ENCODE measurements at regions not wholly inside any gene's neighbourhood (a gene's known extent, or its start where the extent isn't known, plus 50 kb on each side); places are given as distances from the start of the nearest gene placed in this dataset.

DNA sequence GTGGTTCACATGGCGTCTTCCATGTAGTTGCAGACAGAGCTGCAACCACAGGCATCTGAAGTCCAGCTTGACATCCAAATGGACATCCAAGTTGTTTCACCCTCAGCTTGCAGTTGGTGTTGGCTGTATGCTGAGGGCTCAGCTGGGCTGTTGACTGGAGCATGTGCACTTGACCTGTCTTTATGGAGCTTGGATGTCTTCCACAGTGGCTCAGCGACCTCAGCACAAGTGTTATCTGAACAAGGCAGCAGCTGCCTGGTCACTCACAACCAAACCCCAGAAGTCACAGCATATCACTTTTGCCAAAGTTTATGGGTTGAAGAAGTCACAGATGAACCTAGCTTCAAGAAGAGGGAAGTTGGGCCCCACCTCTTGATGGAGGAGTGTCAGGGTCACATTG, 92.9 kb downstream of the TPRA1 start:
- TF ChIP-seq, protein P1, sequence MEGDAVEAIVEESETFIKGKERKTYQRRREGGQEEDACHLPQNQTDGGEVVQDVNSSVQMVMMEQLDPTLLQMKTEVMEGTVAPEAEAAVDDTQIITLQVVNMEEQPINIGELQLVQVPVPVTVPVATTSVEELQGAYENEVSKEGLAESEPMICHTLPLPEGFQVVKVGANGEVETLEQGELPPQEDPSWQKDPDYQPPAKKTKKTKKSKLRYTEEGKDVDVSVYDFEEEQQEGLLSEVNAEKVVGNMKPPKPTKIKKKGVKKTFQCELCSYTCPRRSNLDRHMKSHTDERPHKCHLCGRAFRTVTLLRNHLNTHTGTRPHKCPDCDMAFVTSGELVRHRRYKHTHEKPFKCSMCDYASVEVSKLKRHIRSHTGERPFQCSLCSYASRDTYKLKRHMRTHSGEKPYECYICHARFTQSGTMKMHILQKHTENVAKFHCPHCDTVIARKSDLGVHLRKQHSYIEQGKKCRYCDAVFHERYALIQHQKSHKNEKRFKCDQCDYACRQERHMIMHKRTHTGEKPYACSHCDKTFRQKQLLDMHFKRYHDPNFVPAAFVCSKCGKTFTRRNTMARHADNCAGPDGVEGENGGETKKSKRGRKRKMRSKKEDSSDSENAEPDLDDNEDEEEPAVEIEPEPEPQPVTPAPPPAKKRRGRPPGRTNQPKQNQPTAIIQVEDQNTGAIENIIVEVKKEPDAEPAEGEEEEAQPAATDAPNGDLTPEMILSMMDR (IDR thresholded peaks at IDR 0.05) = no peak
- TF ChIP-seq POLR2A (IDR thresholded peaks at IDR 0.05) (no peak), EP300 (IDR thresholded peaks at IDR 0.05) (no peak)

DNA sequence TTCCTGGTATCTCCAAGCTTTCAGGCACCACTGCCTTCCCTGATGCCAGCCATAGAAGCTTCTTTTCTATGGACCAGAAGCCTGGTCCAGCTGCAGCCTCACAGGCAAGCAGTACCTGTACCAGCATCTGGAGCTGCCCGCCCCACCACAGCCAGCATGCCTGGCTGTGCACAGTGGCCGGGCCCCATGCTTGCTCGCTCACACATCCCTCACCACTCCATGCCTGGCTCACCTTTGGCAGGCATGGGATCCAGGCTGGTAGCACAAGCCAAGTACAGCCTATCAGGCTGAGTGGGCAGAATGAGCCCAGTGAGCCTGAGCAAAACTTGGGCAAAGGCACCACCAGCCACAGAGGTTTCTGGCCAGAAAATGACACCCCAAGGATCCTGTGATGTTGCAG, 93.4 kb downstream of the TPRA1 start:
- 89 to 95% (median 93%) methylated on average over 3 of the region's 3 CpGs for WGBS, 3 donors
- no peaks in the 10 kb centered on the region for H3K9me3 ChIP-seq
- TF ChIP-seq, protein P1 (IDR thresholded peaks at IDR 0.05) = no peak
- TF ChIP-seq POLR2A (IDR thresholded peaks at IDR 0.05) = no peak
- TF ChIP-seq EP300 (IDR thresholded peaks at IDR 0.05) = no peak
- H3K4me1 ChIP-seq (ENCODE audit: insufficient read depth) = no peaks in the 10 kb centered on the region
- DNase-seq = no peak
- H3K36me3 ChIP-seq = no peaks in the 10 kb centered on the region
- no peak overlapping the region for H3K4me3 ChIP-seq
- intact Hi-C loops (cut with DNase I) = no loop called here
- no peaks in the 10 kb centered on the region for H3K27me3 ChIP-seq
- H3K27ac ChIP-seq = no peak overlapping the region

More for the DNA sequence above, 92.9 kb downstream of the TPRA1 start:
- Histone ChIP-seq H3K27me3 (no peaks in the 10 kb centered on the region), H3K9me3 (no peaks in the 10 kb centered on the region), H3K36me3 (no peaks in the 10 kb centered on the region), H3K4me3 (no peak overlapping the region), H3K4me1 (ENCODE audit: insufficient read depth) (no peaks in the 10 kb centered on the region), H3K27ac (no peak overlapping the region)
- intact Hi-C loops (cut with DNase I) = no loop called here
- 71 to 80% (median 76%) methylated on average over 2 of the region's 2 CpGs for WGBS, 3 donors
- no peak for DNase-seq

DNA sequence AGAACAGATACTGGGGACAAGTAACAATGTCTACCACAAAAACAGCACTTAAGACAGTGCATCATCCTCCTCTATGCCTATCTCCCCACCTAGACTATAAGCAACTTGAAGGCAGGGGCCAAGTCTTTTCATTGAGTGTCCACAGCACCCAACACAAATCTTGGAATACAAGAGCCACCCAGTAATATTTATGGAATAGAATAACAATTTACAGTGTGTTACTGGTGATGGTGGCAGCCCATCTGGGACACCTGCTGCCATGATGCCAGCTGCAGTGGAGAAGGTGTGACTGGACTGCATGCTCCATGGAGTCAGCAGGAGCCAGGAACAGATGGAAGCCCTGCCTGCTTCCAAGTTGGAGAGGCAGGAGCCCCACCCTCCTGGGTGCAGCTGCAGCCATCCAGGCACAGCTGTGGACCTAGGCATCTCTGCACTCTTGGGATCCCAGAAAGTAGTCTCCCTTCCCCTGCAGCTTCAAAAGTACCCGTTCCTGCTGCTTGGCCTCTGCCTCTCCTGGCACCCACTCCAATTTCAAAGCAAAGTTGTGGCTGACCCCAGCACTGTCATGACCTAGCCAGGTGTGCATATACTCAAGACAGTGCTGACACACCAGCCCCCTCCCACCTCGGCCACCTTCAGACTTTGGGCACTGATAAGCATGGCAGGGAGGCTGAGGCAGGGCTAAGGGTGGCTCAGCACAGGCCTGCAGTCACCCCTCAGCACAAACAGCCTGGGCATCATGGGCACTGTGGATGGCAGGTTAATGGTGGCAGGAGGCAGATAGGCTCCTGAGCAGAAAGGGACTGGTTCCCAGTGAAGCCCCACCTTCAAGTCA, 94.5 kb downstream of the TPRA1 start:
- intact Hi-C loops (cut with DNase I) = no loop called here
- Histone ChIP-seq H3K36me3 (no peaks in the 10 kb centered on the region), H3K4me3 (no peak overlapping the region), H3K9me3 (no peaks in the 10 kb centered on the region), H3K4me1 (ENCODE audit: insufficient read depth) (no peaks in the 10 kb centered on the region), H3K27me3 (no peaks in the 10 kb centered on the region), H3K27ac (no peak overlapping the region)
- TF ChIP-seq POLR2A (IDR thresholded peaks at IDR 0.05) (no peak), EP300 (IDR thresholded peaks at IDR 0.05) (no peak)
- TF ChIP-seq, protein P1 (IDR thresholded peaks at IDR 0.05) = no peak
- WGBS, 3 donors = 59 to 64% (median 62%) methylated on average over 2 of the region's 2 CpGs
- no peak for DNase-seq

DNA sequence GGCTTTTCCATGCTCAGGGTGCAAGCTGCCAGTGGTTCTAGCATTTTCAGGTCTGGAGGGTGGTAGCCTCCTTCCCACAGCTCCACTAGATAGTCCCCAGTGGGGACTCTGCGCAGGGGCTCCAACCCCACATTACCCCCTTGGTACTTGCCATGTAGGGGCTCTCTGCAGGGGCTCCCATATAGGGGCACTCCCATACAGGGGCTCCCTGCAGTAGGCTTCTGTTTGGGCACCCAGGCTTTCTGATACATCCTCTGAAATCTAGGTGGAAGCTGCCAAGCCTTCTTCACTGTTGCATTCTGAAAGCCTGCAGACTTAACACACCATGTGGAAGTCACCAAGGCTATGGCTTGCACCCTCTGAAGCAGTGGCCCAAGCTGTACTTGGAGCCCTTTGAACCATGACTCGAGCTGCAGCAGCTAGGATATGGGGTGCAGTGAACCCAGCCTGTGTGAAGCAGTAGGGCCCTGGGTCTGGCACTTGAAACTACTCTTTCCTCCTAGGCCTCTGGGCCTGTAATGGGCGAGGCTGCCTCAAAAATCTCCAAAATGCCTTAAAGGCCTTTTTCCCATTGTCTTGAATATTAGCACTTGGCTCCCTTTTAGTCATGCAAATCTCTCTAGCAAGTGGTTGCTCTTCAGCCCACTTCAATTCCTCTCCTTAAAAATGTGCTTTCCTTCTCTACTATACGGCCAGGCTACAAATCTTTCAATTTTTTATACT, 96.4 kb downstream of the TPRA1 start:
- intact Hi-C loops (cut with DNase I) = no loop called here
- H3K36me3 ChIP-seq = no peaks in the 10 kb centered on the region
- 82 to 88% (median 85%) methylated on average over 4 of the region's 4 CpGs for WGBS, 3 donors
- no peak overlapping the region for H3K4me3 ChIP-seq
- no peaks in the 10 kb centered on the region for H3K4me1 ChIP-seq (ENCODE audit: insufficient read depth)
- no peak overlapping the region for H3K27ac ChIP-seq
- TF ChIP-seq POLR2A (IDR thresholded peaks at IDR 0.05) = no peak
- no peak for TF ChIP-seq EP300 (IDR thresholded peaks at IDR 0.05)
- TF ChIP-seq, protein P1 (IDR thresholded peaks at IDR 0.05) = no peak
- DNase-seq = no peak
- H3K27me3 ChIP-seq = no peaks in the 10 kb centered on the region
- no peaks in the 10 kb centered on the region for H3K9me3 ChIP-seq

All from ovary (tissue), 7 donors.